ENCODE measurements at regions not wholly inside any gene's neighbourhood (a gene's known extent, or its start where the extent isn't known, plus 50 kb on each side); places are given as distances from the start of the nearest gene placed in this dataset.

DNA sequence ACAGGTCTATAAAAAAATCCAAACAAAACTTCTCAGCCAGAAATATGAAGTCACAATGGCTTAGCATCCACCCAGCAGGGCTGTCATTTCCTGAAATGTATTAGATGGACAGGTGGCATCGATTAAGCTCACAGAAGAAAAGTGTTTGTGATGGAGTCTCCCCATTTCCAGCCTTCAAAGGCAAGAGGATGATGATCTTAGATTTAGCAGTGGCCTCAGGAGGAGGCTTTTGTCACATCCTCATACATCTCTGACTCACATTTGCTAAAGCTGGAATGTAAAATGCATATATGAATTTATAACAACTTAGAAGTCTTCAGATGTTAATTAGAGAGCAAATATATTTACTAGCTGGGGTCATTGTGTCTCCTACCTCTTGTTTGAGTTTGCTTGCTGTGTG, 441.9 kb downstream of the SPRY1 start:
- H3K4me3 ChIP-seq (ENCODE audit: low read length), result no peak overlapping the region
- no peaks in the 10 kb centered on the region for H3K9me3 ChIP-seq (ENCODE audit: low read length)
- H4K20me1 ChIP-seq (ENCODE audit: insufficient read depth), result no peaks in the 10 kb centered on the region
- H3K27ac ChIP-seq (ENCODE audit: low read length), result no peak overlapping the region
- H3K9me2 ChIP-seq (ENCODE audit: insufficient read depth, low read length), result no peaks in the 10 kb centered on the region
- no peaks in the 10 kb centered on the region for H3K27me3 ChIP-seq (ENCODE audit: insufficient read depth, low read depth, low read length)
- H3F3A ChIP-seq (ENCODE audit: insufficient read depth, low read length, poor library complexity, severe bottlenecking), result no peaks in the 10 kb centered on the region
- H3K36me3 ChIP-seq (ENCODE audit: insufficient read depth, low read length), result no peaks in the 10 kb centered on the region
- no peak for TF ChIP-seq POLR2AphosphoS5 (IDR thresholded peaks at IDR 0.05)
- no peak for TF ChIP-seq SMC3 (conservative IDR thresholded peaks at IDR 0.05; ENCODE audit: poor library complexity)
- TF ChIP-seq RAD21 (conservative IDR thresholded peaks at IDR 0.05), result no peak
- no peak for TF ChIP-seq REST (IDR thresholded peaks at IDR 0.05; ENCODE audit: borderline replicate concordance)
- no peak for TF ChIP-seq CTCF (IDR thresholded peaks at IDR 0.05; ENCODE audit: poor library complexity, severe bottlenecking)
- TF ChIP-seq MXI1 (conservative IDR thresholded peaks at IDR 0.05; ENCODE audit: poor library complexity, severe bottlenecking), result no peak
- no peak for TF ChIP-seq EP300 (conservative IDR thresholded peaks at IDR 0.05; ENCODE audit: poor library complexity, severe bottlenecking)
- no peak for TF ChIP-seq TAF1 (IDR thresholded peaks at IDR 0.05; ENCODE audit: low read depth)
- no peak for TF ChIP-seq EZH2 (IDR thresholded peaks at IDR 0.05; ENCODE audit: borderline replicate concordance, insufficient read depth, low read length, poor library complexity, severe bottlenecking)
- no peak overlapping the region for H3K9ac ChIP-seq (ENCODE audit: low read length)
- no peak overlapping the region for H2AFZ ChIP-seq (ENCODE audit: low read depth, low read length)
- H3K4me2 ChIP-seq (ENCODE audit: low read length), result no peak overlapping the region
- no peaks in the 10 kb centered on the region for H3K79me2 ChIP-seq (replicated peaks; ENCODE audit: insufficient read depth, low read length)

- Histone ChIP-seq H3F3A (ENCODE audit: insufficient read depth, low read length, poor library complexity, severe bottlenecking) (no peaks in the 10 kb centered on the region), H3K27ac (ENCODE audit: low read length) (no peak overlapping the region), H3K9me2 (ENCODE audit: insufficient read depth, low read length) (no peaks in the 10 kb centered on the region), H2AFZ (ENCODE audit: low read depth, low read length) (no peak overlapping the region), H3K4me2 (ENCODE audit: low read length) (no peak overlapping the region), H3K9me3 (ENCODE audit: low read length) (no peaks in the 10 kb centered on the region), H3K36me3 (ENCODE audit: insufficient read depth, low read length) (no peaks in the 10 kb centered on the region), H3K27me3 (ENCODE audit: insufficient read depth, low read depth, low read length) (no peaks in the 10 kb centered on the region), H3K9ac (ENCODE audit: low read length) (no peak overlapping the region), H4K20me1 (ENCODE audit: insufficient read depth) (no peaks in the 10 kb centered on the region), H3K4me3 (ENCODE audit: low read length) (no peak overlapping the region), H3K79me2 (replicated peaks; ENCODE audit: insufficient read depth, low read length) (no peaks in the 10 kb centered on the region)
- TF ChIP-seq EZH2 (IDR thresholded peaks at IDR 0.05; ENCODE audit: borderline replicate concordance, insufficient read depth, low read length, poor library complexity, severe bottlenecking), result no peak
- no peak for TF ChIP-seq REST (IDR thresholded peaks at IDR 0.05; ENCODE audit: borderline replicate concordance)
- no peak for TF ChIP-seq MXI1 (conservative IDR thresholded peaks at IDR 0.05; ENCODE audit: poor library complexity, severe bottlenecking)
- TF ChIP-seq SMC3 (conservative IDR thresholded peaks at IDR 0.05; ENCODE audit: poor library complexity), result no peak
- TF ChIP-seq POLR2AphosphoS5 (IDR thresholded peaks at IDR 0.05), result no peak
- TF ChIP-seq EP300 (conservative IDR thresholded peaks at IDR 0.05; ENCODE audit: poor library complexity, severe bottlenecking), result no peak
- no peak for TF ChIP-seq RAD21 (conservative IDR thresholded peaks at IDR 0.05)
- no peak for TF ChIP-seq CTCF (IDR thresholded peaks at IDR 0.05; ENCODE audit: poor library complexity, severe bottlenecking)
- no peak for TF ChIP-seq TAF1 (IDR thresholded peaks at IDR 0.05; ENCODE audit: low read depth)
Measured at GRCh38 chr4:123840197-123840596, 443.6 kb downstream of the SPRY1 start.

Measured in neural cell (in vitro differentiated cells).